Non-pigmented ciliary epithelial cell (primary cell): ENCODE measurements at regions not wholly inside any gene's neighbourhood (a gene's known extent, or its start where the extent isn't known, plus 50 kb on each side); places are given as distances from the start of the nearest gene placed in this dataset.
"Not testable (repeated sequence)": the region's sequence is repeated elsewhere in the genome, so short reads cannot be mapped to it uniquely, and the experiment has no call there.

Experiments
- DNase-seq: peaks from one replicate; pipeline ENCODE4 v3.0.0-alpha.2; 2010; ENCODE audit warnings: low read depth

GRCh38 chr3:161691677-161692076 is 195.1 kb downstream of the OTOL1 start:
- no peak for DNase-seq

GRCh38 chr3:161694682-161695564 is 198.3 kb downstream of the OTOL1 start:
- DNase-seq, result no peak

- DNase-seq, result no peak
Measured at GRCh38 chr3:161695811-161696210, 199.2 kb downstream of the OTOL1 start.

GRCh38 chr3:161700998-161701397 is 204.4 kb downstream of the OTOL1 start:
- no peak for DNase-seq

- not testable (repeated sequence) for DNase-seq
Measured at GRCh38 chr3:161707253-161707652, 210.6 kb downstream of the OTOL1 start.

- no peak for DNase-seq
Measured at GRCh38 chr3:161713731-161714130, 217.1 kb downstream of the OTOL1 start.

- no peak for DNase-seq
Measured at GRCh38 chr3:161731968-161732367, 235.4 kb downstream of the OTOL1 start.

GRCh38 chr3:161737171-161737570 is 240.6 kb downstream of the OTOL1 start:
- DNase-seq, result no peak

- no peak for DNase-seq
Measured at GRCh38 chr3:161740421-161740820, 243.8 kb downstream of the OTOL1 start.

- DNase-seq, result no peak
Measured at GRCh38 chr3:161744366-161744765, 247.8 kb downstream of the OTOL1 start.

- DNase-seq, result no peak
Measured at GRCh38 chr3:161745741-161746140, 249.1 kb downstream of the OTOL1 start.

- no peak for DNase-seq
Measured at GRCh38 chr3:161748049-161748448, 251.4 kb downstream of the OTOL1 start.

GRCh38 chr3:161754420-161755053 is 257.9 kb downstream of the OTOL1 start:
- no peak for DNase-seq

- DNase-seq, result no peak
Measured at GRCh38 chr3:161759444-161759843, 262.8 kb downstream of the OTOL1 start.

GRCh38 chr3:161766331-161766730 is 269.7 kb downstream of the OTOL1 start:
- DNase-seq, result no peak

GRCh38 chr3:161770484-161771386 is 274.1 kb downstream of the OTOL1 start:
- DNase-seq, result peak; percentile 67

- DNase-seq, result no peak
Measured at GRCh38 chr3:161781381-161781780, 284.8 kb downstream of the OTOL1 start.

- DNase-seq, result no peak
Measured at GRCh38 chr3:161793194-161793930, 296.8 kb downstream of the OTOL1 start.

- DNase-seq, result no peak
Measured at GRCh38 chr3:161794551-161794950, 297.9 kb downstream of the OTOL1 start.

- DNase-seq, result no peak
Measured at GRCh38 chr3:161796312-161796711, 299.7 kb downstream of the OTOL1 start.

- no peak for DNase-seq
Measured at GRCh38 chr3:161796780-161797179, 300.2 kb downstream of the OTOL1 start.

GRCh38 chr3:161798016-161798415 is 301.4 kb downstream of the OTOL1 start:
- no peak for DNase-seq
